ENCODE measurements at regions not wholly inside any gene's neighbourhood (a gene's known extent, or its start where the extent isn't known, plus 50 kb on each side); places are given as distances from the start of the nearest gene placed in this dataset.
"Not testable (repeated sequence)": the region's sequence is repeated elsewhere in the genome, so short reads cannot be mapped to it uniquely, and the experiment has no call there.

DNA sequence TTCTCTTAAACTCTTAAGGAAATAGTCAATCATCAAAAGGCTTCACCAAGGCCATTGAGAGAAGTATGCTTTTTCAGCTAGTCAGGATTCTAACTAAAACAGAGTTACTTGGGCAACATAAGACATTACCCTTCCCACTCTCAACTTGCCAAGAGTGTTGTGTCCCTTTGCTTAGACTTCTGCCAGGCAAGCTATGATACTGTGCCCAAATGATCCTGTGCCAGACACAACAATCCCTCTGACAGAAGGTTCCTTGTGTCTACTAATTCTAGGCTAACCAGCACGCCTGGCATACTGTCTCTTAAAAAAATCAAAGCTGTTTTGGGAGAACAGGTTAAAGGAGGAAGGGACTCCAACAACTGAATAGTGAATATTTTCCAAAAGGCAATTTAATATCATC is 750.6 kb downstream of the CDY1 start:
- TF ChIP-seq POLR2A (IDR thresholded peaks at IDR 0.05; ENCODE audit: control extremely low read depth in 1 of 2, low read depth in 2 of 2, low read length in 2 of 2); CHD2 (IDR thresholded peaks at IDR 0.05; ENCODE audit: low read length); SIN3A (conservative IDR thresholded peaks at IDR 0.05 in 1 of 2, IDR thresholded peaks at IDR 0.05 in 1 of 2; ENCODE audit: low read depth in 1 of 2, low read length in 2 of 2); CTCF (IDR thresholded peaks at IDR 0.05; ENCODE audit: control extremely low read depth in 1 of 3, insufficient read depth in 1 of 3, low read depth in 1 of 3, low read length in 3 of 3); SP1 (IDR thresholded peaks at IDR 0.05; ENCODE audit: low read depth, low read length); RNF2 (IDR thresholded peaks at IDR 0.05; ENCODE audit: borderline replicate concordance, low read depth, low read length, missing control alignments, poor library complexity, severe bottlenecking); KDM1A (IDR thresholded peaks at IDR 0.05; ENCODE audit: borderline replicate concordance, low read length); EZH2 (IDR thresholded peaks at IDR 0.05; ENCODE audit: low read depth, low read length, severe bottlenecking); TAF1 (IDR thresholded peaks at IDR 0.05; ENCODE audit: low read depth, low read length); USF2 (IDR thresholded peaks at IDR 0.05; ENCODE audit: low read length); YY1 (IDR thresholded peaks at IDR 0.05; ENCODE audit: low read depth, low read length); POLR2AphosphoS5 (IDR thresholded peaks at IDR 0.05; ENCODE audit: low read depth, low read length): not testable (repeated sequence)

Data from H1 (cell line).